ENCODE measurements at regions not wholly inside any gene's neighbourhood (a gene's known extent, or its start where the extent isn't known, plus 50 kb on each side); places are given as distances from the start of the nearest gene placed in this dataset.
A peak's percentile ranks its signal among the peaks of the same experiment; 100 is the strongest.
"Not testable (repeated sequence)": the region's sequence is repeated elsewhere in the genome, so short reads cannot be mapped to it uniquely, and the experiment has no call there.

DNA sequence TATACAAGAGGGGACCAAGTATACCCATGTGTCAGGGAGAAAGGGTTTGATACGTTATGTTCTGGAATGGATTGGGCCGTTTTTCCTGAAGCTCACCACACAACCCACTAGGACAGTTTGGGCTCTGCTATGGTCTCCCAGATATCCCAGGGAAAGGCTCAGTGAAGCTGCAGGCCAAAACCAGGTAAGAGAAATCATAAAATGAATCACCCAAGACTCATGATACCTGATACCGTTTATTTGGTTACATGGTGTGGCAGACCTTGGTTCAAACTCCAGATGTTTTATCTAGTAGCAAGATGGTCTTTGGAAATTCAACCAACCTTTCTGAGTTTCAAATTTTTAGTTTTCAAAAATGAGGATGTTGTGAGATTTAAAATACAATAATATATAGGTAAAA is 177.6 kb downstream of the C12orf75 start:
- Histone ChIP-seq H3K9me3 (ENCODE audit: insufficient read depth, low read depth, low read length) (no peaks in the 10 kb centered on the region), H4K12ac (ENCODE audit: low read depth, low read length) (no peak overlapping the region), H3K36me3 (ENCODE audit: control insufficient read depth in 1 of 2, insufficient read depth in 2 of 2, low read length in 2 of 2) (no peaks in the 10 kb centered on the region), H3K4me2 (ENCODE audit: low read length) (no peak overlapping the region), H2BK120ac (ENCODE audit: insufficient read depth, low read length, poor library complexity) (no peak overlapping the region), H4K91ac (ENCODE audit: low read depth, low read length) (no peak overlapping the region), H3K23ac (ENCODE audit: low read length) (no peak overlapping the region), H3K4me1 (ENCODE audit: control insufficient read depth in 1 of 2, insufficient read depth in 2 of 2, low read length in 2 of 2) (no peaks in the 10 kb centered on the region), H3K4me3 (ENCODE audit: low read depth, low read length) (no peak overlapping the region), H3K14ac (ENCODE audit: low read length) (no peak overlapping the region), H3K27ac (ENCODE audit: low read depth, low read length) (no peak overlapping the region), H3K79me2 (ENCODE audit: control insufficient read depth, insufficient read depth, low read length, poor library complexity) (no peaks in the 10 kb centered on the region), H3K79me1 (ENCODE audit: low read length) (no peaks in the 10 kb centered on the region), H3K18ac (ENCODE audit: low read length) (no peak overlapping the region), H3K27me3 (ENCODE audit: insufficient read depth, low read length) (no peaks in the 10 kb centered on the region), H3K4ac (ENCODE audit: low read depth, low read length) (no peak overlapping the region), H2AK5ac (ENCODE audit: low read length) (no peak overlapping the region), H4K8ac (ENCODE audit: low read depth, low read length) (no peak overlapping the region), H2BK12ac (ENCODE audit: low read length) (no peak overlapping the region), H2AFZ (ENCODE audit: insufficient read depth, low read length, poor library complexity) (no peak overlapping the region), H3K9ac (ENCODE audit: low read length) (no peak overlapping the region), H2BK5ac (ENCODE audit: low read depth, low read length, poor library complexity) (no peak overlapping the region)
- DNase-seq, result no peak
- WGBS (ENCODE audit: extremely low coverage, insufficient coverage, insufficient read length), result no CpG with 5 or more reads among the region's 3 CpGs

DNA sequence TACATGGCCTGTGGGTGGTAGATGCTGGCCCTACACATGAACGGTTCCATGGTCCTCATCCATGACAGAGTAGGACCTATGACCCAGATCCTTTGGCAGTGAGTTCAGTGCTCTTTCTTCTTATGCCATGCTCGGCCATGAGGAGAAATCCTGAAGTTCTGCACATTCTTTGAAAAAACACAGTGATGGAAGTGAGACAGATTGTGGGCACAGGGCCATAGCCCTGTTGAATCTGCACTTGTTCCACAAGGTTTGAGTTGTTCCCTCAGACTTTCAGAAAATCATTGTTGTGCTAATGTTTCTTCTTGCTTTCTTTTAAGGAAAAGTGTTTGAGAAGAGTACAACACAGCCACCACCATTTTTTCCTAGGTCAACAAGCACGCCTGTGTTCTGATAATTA is 180.0 kb downstream of the C12orf75 start:
- Histone ChIP-seq H3K9ac (ENCODE audit: low read length) (no peak overlapping the region), H3K23ac (ENCODE audit: low read length) (no peak overlapping the region), H3K4me3 (ENCODE audit: low read depth, low read length) (no peak overlapping the region), H3K14ac (ENCODE audit: low read length) (no peak overlapping the region), H3K4me2 (ENCODE audit: low read length) (no peak overlapping the region), H2AK5ac (ENCODE audit: low read length) (no peak overlapping the region), H3K9me3 (ENCODE audit: insufficient read depth, low read depth, low read length) (no peaks in the 10 kb centered on the region), H3K4me1 (ENCODE audit: control insufficient read depth in 1 of 2, insufficient read depth in 2 of 2, low read length in 2 of 2) (no peaks in the 10 kb centered on the region), H3K27ac (ENCODE audit: low read depth, low read length) (no peak overlapping the region), H3K79me1 (ENCODE audit: low read length) (no peaks in the 10 kb centered on the region), H3K27me3 (ENCODE audit: insufficient read depth, low read length) (no peaks in the 10 kb centered on the region), H2BK120ac (ENCODE audit: insufficient read depth, low read length, poor library complexity) (no peak overlapping the region), H3K4ac (ENCODE audit: low read depth, low read length) (no peak overlapping the region), H2BK5ac (ENCODE audit: low read depth, low read length, poor library complexity) (no peak overlapping the region), H3K79me2 (ENCODE audit: control insufficient read depth, insufficient read depth, low read length, poor library complexity) (no peaks in the 10 kb centered on the region), H2AFZ (ENCODE audit: insufficient read depth, low read length, poor library complexity) (no peak overlapping the region), H3K36me3 (ENCODE audit: control insufficient read depth in 1 of 2, insufficient read depth in 2 of 2, low read length in 2 of 2) (no peaks in the 10 kb centered on the region), H4K91ac (ENCODE audit: low read depth, low read length) (no peak overlapping the region), H4K12ac (ENCODE audit: low read depth, low read length) (no peak overlapping the region), H4K8ac (ENCODE audit: low read depth, low read length) (no peak overlapping the region), H2BK12ac (ENCODE audit: low read length) (no peak overlapping the region), H3K18ac (ENCODE audit: low read length) (no peak overlapping the region)
- no CpG with 5 or more reads among the region's 3 CpGs for WGBS (ENCODE audit: extremely low coverage, insufficient coverage, insufficient read length)
- no peak for DNase-seq

GRCh38 chr12:105512861-105513260 is 182.4 kb downstream of the C12orf75 start:
- not testable (repeated sequence) for DNase-seq; H3K27ac ChIP-seq (ENCODE audit: low read depth, low read length); H3K18ac ChIP-seq (ENCODE audit: low read length); H4K91ac ChIP-seq (ENCODE audit: low read depth, low read length); H3K4me3 ChIP-seq (ENCODE audit: low read depth, low read length); H4K8ac ChIP-seq (ENCODE audit: low read depth, low read length); H2AK5ac ChIP-seq (ENCODE audit: low read length); H3K36me3 ChIP-seq (ENCODE audit: control insufficient read depth in 1 of 2, insufficient read depth in 2 of 2, low read length in 2 of 2); H4K12ac ChIP-seq (ENCODE audit: low read depth, low read length); H3K23ac ChIP-seq (ENCODE audit: low read length); H2BK120ac ChIP-seq (ENCODE audit: insufficient read depth, low read length, poor library complexity); H2BK12ac ChIP-seq (ENCODE audit: low read length); H3K14ac ChIP-seq (ENCODE audit: low read length); H2AFZ ChIP-seq (ENCODE audit: insufficient read depth, low read length, poor library complexity); H3K79me1 ChIP-seq (ENCODE audit: low read length); H3K4me1 ChIP-seq (ENCODE audit: control insufficient read depth in 1 of 2, insufficient read depth in 2 of 2, low read length in 2 of 2); H2BK5ac ChIP-seq (ENCODE audit: low read depth, low read length, poor library complexity); H3K79me2 ChIP-seq (ENCODE audit: control insufficient read depth, insufficient read depth, low read length, poor library complexity); H3K9ac ChIP-seq (ENCODE audit: low read length); H3K4me2 ChIP-seq (ENCODE audit: low read length); H3K9me3 ChIP-seq (ENCODE audit: insufficient read depth, low read depth, low read length); H3K27me3 ChIP-seq (ENCODE audit: insufficient read depth, low read length); H3K4ac ChIP-seq (ENCODE audit: low read depth, low read length)
- no CpG with 5 or more reads among the region's 4 CpGs for WGBS (ENCODE audit: extremely low coverage, insufficient coverage, insufficient read length)

- no peaks in the 10 kb centered on the region for H3K36me3 ChIP-seq (ENCODE audit: control insufficient read depth in 1 of 2, insufficient read depth in 2 of 2, low read length in 2 of 2)
- H2AFZ ChIP-seq (ENCODE audit: insufficient read depth, low read length, poor library complexity), result no peak overlapping the region
- no peak overlapping the region for H3K9ac ChIP-seq (ENCODE audit: low read length)
- H3K18ac ChIP-seq (ENCODE audit: low read length), result no peak overlapping the region
- no peak overlapping the region for H3K4ac ChIP-seq (ENCODE audit: low read depth, low read length)
- H4K12ac ChIP-seq (ENCODE audit: low read depth, low read length), result no peak overlapping the region
- no CpG with 5 or more reads among the region's 4 CpGs for WGBS (ENCODE audit: extremely low coverage, insufficient coverage, insufficient read length)
- no peaks in the 10 kb centered on the region for H3K79me2 ChIP-seq (ENCODE audit: control insufficient read depth, insufficient read depth, low read length, poor library complexity)
- no peak overlapping the region for H4K8ac ChIP-seq (ENCODE audit: low read depth, low read length)
- H4K91ac ChIP-seq (ENCODE audit: low read depth, low read length), result no peak overlapping the region
- H3K4me2 ChIP-seq (ENCODE audit: low read length), result no peak overlapping the region
- peaks cover 3% of the 10 kb centered on the region for H3K9me3 ChIP-seq (ENCODE audit: insufficient read depth, low read depth, low read length)
- no peaks in the 10 kb centered on the region for H3K27me3 ChIP-seq (ENCODE audit: insufficient read depth, low read length)
- no peak overlapping the region for H3K14ac ChIP-seq (ENCODE audit: low read length)
- H3K27ac ChIP-seq (ENCODE audit: low read depth, low read length), result peak overlapping the region; percentile 55
- H3K4me3 ChIP-seq (ENCODE audit: low read depth, low read length), result no peak overlapping the region
- no peak overlapping the region for H2BK120ac ChIP-seq (ENCODE audit: insufficient read depth, low read length, poor library complexity)
- no peak overlapping the region for H2BK5ac ChIP-seq (ENCODE audit: low read depth, low read length, poor library complexity)
- H3K4me1 ChIP-seq (ENCODE audit: control insufficient read depth in 1 of 2, insufficient read depth in 2 of 2, low read length in 2 of 2), result peaks cover 7 to 13% of the 10 kb centered on the region in 2 experiments
- H2BK12ac ChIP-seq (ENCODE audit: low read length), result no peak overlapping the region
- no peak overlapping the region for H3K23ac ChIP-seq (ENCODE audit: low read length)
- no peak overlapping the region for H2AK5ac ChIP-seq (ENCODE audit: low read length)
- DNase-seq, result peak; percentile 54 to 77
- H3K79me1 ChIP-seq (ENCODE audit: low read length), result peaks cover 8% of the 10 kb centered on the region
Measured at GRCh38 chr12:105522166-105522825, 191.8 kb downstream of the C12orf75 start.
